HG03457 (cell line): ENCODE measurements at regions not wholly inside any gene's neighbourhood (a gene's known extent, or its start where the extent isn't known, plus 50 kb on each side); places are given as distances from the start of the nearest gene placed in this dataset.

Source experiments
- ATAC-seq: cut with Tn5 transposase; IDR thresholded peaks from one replicate; pipeline ENCODE4 v1.9.1; 2021; ENCODE audit warnings: moderate number of reproducible peaks; ENCODE audit not compliant: unreplicated experiment

DNA sequence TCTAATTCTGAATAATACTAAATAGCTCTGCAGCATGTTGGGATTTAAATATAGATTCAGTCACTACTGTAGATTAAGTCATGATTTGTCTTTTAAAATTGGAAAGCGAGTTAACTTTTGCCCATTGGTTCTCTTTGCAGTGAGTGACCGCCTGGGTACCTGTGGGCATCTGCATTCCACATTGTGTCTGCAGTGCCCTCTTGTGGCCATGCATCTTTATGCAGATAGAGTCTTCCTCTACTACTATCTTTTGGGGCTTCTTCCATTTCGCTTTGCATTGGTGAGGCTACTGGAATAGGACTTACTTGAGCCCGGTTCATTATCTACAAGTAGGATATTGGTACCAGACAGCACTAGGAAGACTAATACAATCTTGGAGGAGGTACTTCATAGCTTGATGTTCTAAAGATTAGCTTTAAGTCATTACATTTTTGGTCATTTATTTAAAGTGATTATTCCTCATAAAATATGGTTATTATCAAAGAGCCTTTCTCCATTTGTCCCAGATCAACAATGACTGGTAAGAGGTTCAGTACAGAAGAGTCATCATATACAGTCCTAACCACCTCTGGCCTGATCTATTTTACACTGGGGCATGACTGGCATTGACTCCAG is 203.0 kb downstream of the SOCS6 start:
- no peak for ATAC-seq

DNA sequence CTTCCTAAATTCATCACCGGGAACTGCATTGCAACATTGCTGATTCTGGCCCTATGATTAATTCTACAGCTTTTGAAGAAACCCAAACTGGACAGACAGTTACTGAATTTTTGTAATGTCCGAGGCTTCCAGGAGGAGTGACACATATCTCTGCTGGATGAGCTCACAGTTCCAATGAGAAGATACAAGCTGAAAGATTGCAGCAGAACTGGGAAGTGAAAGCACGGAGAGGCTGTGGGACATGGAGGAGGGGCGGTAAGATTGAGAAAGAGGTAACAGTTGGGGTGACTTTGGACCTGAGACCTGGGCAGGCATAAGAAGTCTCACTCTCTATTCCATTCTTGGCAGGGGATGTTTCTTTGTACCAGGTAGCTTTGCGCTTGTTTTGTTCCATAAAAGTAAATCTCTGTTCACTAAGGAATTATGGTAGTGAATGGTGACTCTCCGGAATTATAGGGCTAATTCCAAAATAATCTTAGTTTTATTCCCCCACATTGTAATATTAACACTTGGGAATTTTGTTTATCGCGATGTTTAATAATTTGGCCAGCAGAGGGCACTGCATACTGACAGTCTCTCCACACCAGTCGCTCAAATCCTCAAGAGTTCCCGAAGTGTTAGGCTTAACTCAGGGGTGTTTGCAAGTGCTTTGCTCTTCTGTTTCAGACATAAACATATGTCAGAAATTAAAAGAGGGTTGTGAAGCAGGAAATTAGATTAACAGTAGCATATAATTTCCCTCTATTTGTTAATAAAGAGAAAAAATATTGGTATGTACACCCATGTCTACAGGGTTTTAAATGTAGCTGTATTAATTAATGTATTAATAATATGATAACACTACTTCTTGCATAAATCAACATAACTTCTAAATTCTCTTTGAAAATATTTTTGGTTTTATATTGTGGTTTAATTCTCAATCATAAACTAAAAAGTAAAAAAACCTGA is 201.4 kb downstream of the SOCS6 start:
- no peak for ATAC-seq

GRCh38 chr18:70489571-70489970 is 200.7 kb downstream of the SOCS6 start:
- ATAC-seq = no peak

- no peak for ATAC-seq
Measured at GRCh38 chr18:70469916-70470315, 181.1 kb downstream of the SOCS6 start.

DNA sequence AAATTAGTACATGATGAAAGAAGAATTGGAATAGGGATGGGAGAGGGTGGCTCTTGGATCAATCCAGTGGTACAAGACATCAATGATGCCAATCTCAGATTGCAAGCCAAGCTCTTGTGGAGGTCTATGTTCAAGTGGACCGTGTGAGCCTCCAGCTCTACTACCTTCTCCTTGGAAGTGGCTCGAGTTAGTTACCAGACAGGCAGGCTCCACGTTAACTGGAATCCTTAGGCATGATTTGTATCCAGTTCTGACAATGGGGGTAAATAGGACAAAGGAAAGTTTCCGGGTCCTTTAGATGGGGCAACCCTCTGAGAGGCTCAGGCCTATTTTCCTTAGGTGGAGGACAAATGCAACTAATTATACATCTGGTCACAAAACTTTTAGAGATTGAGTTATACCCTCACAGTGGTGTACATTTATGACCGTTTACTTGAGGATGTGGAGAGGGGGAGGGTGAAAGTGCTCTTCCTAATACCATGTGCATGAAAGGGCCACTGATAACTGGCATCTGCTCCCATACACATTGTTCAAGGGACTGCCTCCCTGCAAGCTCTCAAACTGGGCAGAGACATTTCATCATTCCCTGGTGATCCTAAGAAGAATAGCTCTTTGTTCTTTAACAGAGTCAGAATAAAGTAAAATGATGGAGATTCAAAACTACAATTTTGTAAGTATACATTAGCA is 180.2 kb downstream of the SOCS6 start:
- no peak for ATAC-seq

- ATAC-seq = no peak
Measured at GRCh38 chr18:70464343-70465114, 175.7 kb downstream of the SOCS6 start.

GRCh38 chr18:70463085-70463484 is 174.2 kb downstream of the SOCS6 start:
- no peak for ATAC-seq

DNA sequence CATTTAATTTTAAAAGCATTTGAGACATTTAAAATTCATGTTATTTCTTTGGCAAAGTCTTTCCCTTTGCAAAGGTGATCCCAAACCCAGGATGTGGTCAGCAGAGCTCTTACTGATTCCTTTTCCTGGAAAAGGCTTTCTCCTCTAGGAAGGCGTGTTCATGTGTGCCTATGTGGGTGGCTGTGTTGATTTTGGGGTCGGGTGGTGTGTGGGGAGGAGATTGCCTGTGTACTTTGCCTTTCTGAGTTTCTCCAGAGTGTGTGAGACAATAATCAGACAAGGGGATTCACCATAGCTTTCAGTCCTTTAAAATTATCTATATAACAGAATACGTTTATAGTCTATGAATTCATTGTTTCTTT is 173.2 kb downstream of the SOCS6 start:
- no peak for ATAC-seq

DNA sequence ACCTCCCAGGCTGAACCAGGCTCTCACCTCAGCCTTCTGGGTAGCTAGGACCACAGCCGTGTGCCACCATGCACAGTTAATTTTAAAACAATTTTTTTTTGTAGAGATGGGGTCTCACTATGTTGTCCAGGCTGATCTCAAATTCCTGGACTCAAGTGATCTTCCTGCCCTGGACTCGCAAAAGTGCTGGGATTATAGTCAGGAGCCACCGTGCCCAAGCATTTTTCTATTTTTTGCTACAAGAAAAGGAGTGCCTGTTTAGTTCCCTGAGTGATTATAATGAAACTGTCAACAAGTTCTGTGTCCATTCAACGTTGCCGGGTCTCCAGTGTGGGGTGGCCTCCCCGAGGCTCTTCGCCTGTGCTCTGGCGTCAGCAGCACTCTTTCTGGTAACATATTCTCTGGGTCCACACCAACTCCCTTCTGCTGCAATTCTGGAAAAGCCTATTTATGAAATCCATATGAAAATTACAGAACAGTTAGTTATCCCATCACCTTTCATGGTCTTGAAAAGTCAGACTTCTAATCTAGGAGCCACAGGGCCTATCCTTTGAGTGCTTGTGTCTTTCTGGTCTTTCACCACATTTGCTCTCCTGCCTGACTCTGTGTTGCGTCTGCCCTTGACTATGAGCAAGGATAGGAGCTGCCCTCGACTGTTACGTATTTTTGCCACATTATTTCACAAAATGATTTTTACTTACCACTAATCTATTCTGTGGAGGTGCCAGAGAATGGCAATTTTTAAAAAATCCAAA is 172.7 kb downstream of the SOCS6 start:
- no peak for ATAC-seq

DNA sequence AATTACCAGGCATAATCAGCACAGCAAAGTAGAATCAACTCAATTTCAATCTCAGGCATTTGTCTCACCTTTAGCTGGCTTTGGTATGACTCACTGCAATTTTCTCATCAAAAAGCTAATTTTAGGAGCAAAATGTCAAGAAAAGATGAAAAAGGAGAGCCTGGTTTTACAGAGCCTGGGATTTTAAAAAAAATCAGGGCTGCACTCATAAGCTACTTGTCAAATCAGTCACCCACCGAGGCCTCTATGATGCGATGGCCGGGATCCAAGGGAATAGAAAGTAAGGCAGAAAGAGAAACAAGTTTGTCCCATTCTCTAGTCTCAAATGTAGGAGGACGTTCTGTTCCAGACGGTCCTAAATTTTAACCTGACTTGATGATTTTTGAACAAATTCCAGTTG is 170.9 kb downstream of the SOCS6 start:
- no peak for ATAC-seq

GRCh38 chr18:70459251-70459650 is 170.4 kb downstream of the SOCS6 start:
- ATAC-seq = no peak

DNA sequence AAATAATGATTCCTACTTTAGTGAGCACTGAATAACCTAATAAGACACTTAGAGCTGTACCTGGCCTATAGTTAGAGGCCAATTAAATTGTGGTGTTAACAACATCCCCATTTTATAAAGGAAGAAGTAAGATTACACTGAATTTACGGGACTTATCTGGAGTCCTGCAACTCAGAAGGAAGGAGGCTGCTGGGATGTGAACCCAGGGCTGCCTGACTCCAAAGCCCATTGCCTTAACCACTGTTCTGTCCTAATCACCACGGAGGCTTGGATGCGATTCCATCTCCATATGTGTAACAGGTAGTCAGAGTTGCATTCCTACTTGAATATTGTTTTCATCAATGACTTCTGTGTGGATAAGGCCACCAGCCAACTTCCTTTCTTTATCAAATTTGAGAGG is 168.9 kb downstream of the SOCS6 start:
- ATAC-seq = no peak

DNA sequence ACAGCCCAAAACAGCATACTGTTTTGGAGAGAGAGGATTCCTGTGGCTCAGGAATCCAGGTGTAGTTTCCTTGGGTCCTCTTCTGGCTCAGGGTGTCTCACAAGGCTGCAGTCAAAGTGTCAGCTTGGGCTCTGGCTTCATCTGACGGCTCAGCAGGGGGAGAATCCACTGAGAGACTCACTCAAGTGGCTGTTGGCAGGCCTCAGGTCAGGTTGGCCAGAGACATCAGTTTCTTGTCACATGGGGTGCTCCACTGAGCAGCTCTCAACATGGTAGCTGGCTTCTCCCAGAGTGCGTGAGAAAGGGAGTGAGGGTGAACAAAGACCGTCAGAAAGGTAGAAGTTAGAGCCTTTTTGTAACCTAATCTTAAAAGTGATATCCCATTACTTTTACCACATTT is 168.4 kb downstream of the SOCS6 start:
- no peak for ATAC-seq

GRCh38 chr18:70456376-70456775 is 167.5 kb downstream of the SOCS6 start:
- no peak for ATAC-seq

DNA sequence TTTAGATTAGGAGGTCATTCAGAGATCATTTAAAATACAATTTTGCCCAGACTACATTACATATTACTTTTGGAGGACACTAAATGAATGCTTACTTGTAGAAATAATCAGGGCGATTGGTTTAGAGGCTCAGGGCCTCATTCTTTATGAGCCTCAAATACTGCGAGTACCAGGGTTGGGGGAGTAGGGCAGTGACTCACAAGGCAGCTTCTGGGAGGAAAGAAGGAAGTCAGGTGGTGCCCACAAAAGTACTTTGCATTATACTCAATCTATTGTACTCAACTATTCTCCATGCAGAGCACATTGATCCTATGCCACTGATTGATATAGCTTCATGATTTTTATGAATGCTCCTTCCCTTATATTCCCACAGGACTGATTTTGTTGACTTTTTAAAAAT is 166.9 kb downstream of the SOCS6 start:
- no peak for ATAC-seq

DNA sequence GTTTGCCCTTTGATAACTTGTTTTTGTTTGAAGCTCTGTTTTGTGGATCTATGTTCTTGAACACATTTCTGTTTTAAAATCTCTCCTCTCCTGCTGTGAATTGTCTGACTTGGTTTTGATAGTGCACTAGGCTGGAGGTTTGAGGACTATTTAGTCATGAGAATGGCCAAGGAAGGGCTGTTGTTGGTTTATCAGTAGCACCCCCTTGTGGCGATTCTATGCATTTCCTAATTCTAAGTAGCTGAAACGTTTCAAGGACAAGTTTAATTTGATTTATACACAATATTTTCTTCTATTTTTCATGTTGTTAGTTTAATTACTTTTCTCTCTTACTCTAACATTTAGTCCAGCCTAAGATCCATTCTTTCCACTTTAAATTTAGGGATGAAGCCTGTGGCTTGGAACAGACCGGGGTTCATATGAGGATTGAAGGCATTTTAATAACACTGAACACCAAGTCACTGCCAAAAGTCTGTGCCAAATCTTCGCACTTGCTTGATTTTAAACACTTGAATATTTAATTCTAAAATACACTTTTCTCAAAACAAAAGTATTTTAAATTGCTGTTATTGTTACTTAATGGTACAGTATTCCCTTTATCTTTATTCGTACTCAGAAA is 166.0 kb downstream of the SOCS6 start:
- peak; percentile 60 for ATAC-seq

GRCh38 chr18:70453058-70453775 is 164.4 kb downstream of the SOCS6 start:
- no peak for ATAC-seq

- no peak for ATAC-seq
Measured at GRCh38 chr18:70452501-70452900, 163.7 kb downstream of the SOCS6 start.
